ENCODE measurements at regions not wholly inside any gene's neighbourhood (a gene's known extent, or its start where the extent isn't known, plus 50 kb on each side); places are given as distances from the start of the nearest gene placed in this dataset.

GRCh38 chr2:118589721-118590120, 257.7 kb downstream of the EN1 start (continued):
- TF ChIP-seq AR (CRISPR knock-in tag; IDR thresholded peaks at IDR 0.05) (no peak), ZSCAN18 (CRISPR knock-in tag; IDR thresholded peaks at IDR 0.05) (no peak), HMGA2 (CRISPR knock-in tag; IDR thresholded peaks at IDR 0.05) (no peak), ZNF423 (CRISPR knock-in tag; IDR thresholded peaks at IDR 0.05) (no peak), NR3C1 (CRISPR knock-in tag; conservative IDR thresholded peaks at IDR 0.05; ENCODE audit: low read depth) (no peak), E2F1 (CRISPR knock-in tag; IDR thresholded peaks at IDR 0.05) (no peak), ZNF263 (CRISPR knock-in tag; IDR thresholded peaks at IDR 0.05; ENCODE audit: low read depth) (no peak), USF2 (CRISPR knock-in tag; IDR thresholded peaks at IDR 0.05) (no peak), ATF6 (CRISPR knock-in tag; IDR thresholded peaks at IDR 0.05) (no peak), ZNF281 (CRISPR knock-in tag; IDR thresholded peaks at IDR 0.05) (no peak)

GRCh38 chr2:118588850-118589249, 258.6 kb downstream of the EN1 start:
- no peak for DNase-seq (ENCODE audit: low spot score)
- Mint-ChIP-seq H3K27ac (no peak overlapping the region), H3K4me3 (no peak overlapping the region), H3K27me3 (ENCODE audit: low read depth) (no peaks in the 10 kb centered on the region), H3K9me3 (no peaks in the 10 kb centered on the region), H3K36me3 (no peaks in the 10 kb centered on the region), H3K4me1 (peaks cover 25% of the 10 kb centered on the region)
- TF ChIP-seq SOX15 (CRISPR knock-in tag; IDR thresholded peaks at IDR 0.05): no peak
- no peak for TF ChIP-seq EMX1 (CRISPR knock-in tag; IDR thresholded peaks at IDR 0.05)
- no peak for TF ChIP-seq ZNF512 (CRISPR knock-in tag; IDR thresholded peaks at IDR 0.05; ENCODE audit: borderline replicate concordance)
- TF ChIP-seq ATF6 (CRISPR knock-in tag; IDR thresholded peaks at IDR 0.05): no peak
- TF ChIP-seq CREM (CRISPR knock-in tag; IDR thresholded peaks at IDR 0.05): no peak
- no peak for TF ChIP-seq OVOL2 (CRISPR knock-in tag; IDR thresholded peaks at IDR 0.05; ENCODE audit: borderline replicate concordance)
- TF ChIP-seq NR3C1 (CRISPR knock-in tag; conservative IDR thresholded peaks at IDR 0.05; ENCODE audit: low read depth): no peak
- ChIA-PET CTCF (no interaction called here), POLR2A (interaction anchor here (0.6 kb wide), 1 partner anchor 216 kb away, joined by 3 read pairs; no protein-coding TSS in a partner anchor)
- ATAC-seq: no peak

All from WTC11 (cell line).